GM18508 (cell line): ENCODE measurements at regions not wholly inside any gene's neighbourhood (a gene's known extent, or its start where the extent isn't known, plus 50 kb on each side); places are given as distances from the start of the nearest gene placed in this dataset.

ENCODE experiments used
- ATAC-seq: cut with Tn5 transposase; IDR thresholded peaks from one replicate; pipeline ENCODE4 v1.9.1; 2021; ENCODE audit warnings: moderate number of reproducible peaks; ENCODE audit not compliant: insufficient read depth, unreplicated experiment

GRCh38 chr9:81141961-81142360 lies 547.4 kb downstream of the TLE1 start:
- no peak for ATAC-seq

GRCh38 chr9:81137976-81138568 lies 551.3 kb downstream of the TLE1 start:
- ATAC-seq = no peak

GRCh38 chr9:81132796-81133195 lies 556.6 kb downstream of the TLE1 start:
- no peak for ATAC-seq

- ATAC-seq = no peak
Observed at GRCh38 chr9:81132318-81132717, 557.0 kb downstream of the TLE1 start.

GRCh38 chr9:81128701-81129100 lies 560.6 kb downstream of the TLE1 start:
- no peak for ATAC-seq

- ATAC-seq = no peak
Observed at GRCh38 chr9:81125446-81126092, 563.8 kb downstream of the TLE1 start.

- no peak for ATAC-seq
Observed at GRCh38 chr9:81123526-81123925, 565.8 kb downstream of the TLE1 start.

- no peak for ATAC-seq
Observed at GRCh38 chr9:81122749-81123148, 566.6 kb downstream of the TLE1 start.

GRCh38 chr9:81119591-81119990 lies 569.8 kb downstream of the TLE1 start:
- ATAC-seq = no peak

GRCh38 chr9:81118416-81118815 lies 570.9 kb downstream of the TLE1 start:
- ATAC-seq = no peak

GRCh38 chr9:81116340-81117137 lies 572.8 kb downstream of the TLE1 start:
- ATAC-seq = no peak

- no peak for ATAC-seq
Observed at GRCh38 chr9:81113453-81114124, 575.8 kb downstream of the TLE1 start.

GRCh38 chr9:81112627-81113452 lies 576.5 kb downstream of the TLE1 start:
- ATAC-seq = no peak

GRCh38 chr9:81108821-81109220 lies 580.5 kb downstream of the TLE1 start:
- no peak for ATAC-seq

- ATAC-seq = no peak
Observed at GRCh38 chr9:81108391-81108790, 581.0 kb downstream of the TLE1 start.

GRCh38 chr9:81103597-81104471 lies 585.5 kb downstream of the TLE1 start:
- no peak for ATAC-seq

GRCh38 chr9:81097131-81097847 lies 592.1 kb downstream of the TLE1 start:
- no peak for ATAC-seq

- no peak for ATAC-seq
Observed at GRCh38 chr9:81096625-81097024, 592.7 kb downstream of the TLE1 start.

GRCh38 chr9:81092057-81092456 lies 597.3 kb downstream of the TLE1 start:
- no peak for ATAC-seq
